ENCODE measurements at regions not wholly inside any gene's neighbourhood (a gene's known extent, or its start where the extent isn't known, plus 50 kb on each side); places are given as distances from the start of the nearest gene placed in this dataset.

DNA sequence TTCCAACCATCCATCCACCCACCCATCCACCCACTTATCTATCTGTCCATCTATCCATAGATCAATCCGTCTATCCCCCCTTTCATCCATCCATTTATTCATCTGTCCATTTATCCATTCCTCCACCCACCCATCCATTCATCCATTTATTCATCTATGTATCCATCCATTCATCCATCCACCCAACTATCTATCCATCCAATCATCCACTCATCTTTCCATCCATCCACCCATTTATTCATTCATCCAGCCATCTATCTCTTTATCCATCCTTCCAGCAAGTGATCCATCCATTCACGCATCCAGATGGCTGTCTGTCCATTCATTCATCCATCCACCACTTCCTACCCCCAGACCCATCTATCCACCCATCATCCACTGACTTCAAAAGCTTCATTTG lies 84.0 kb upstream of the CD99 start:
- Mint-ChIP-seq H3K27me3 (ENCODE audit: insufficient read depth, low read depth, poor library complexity) (peaks cover 11% of the 10 kb centered on the region), H3K4me3 (no peak overlapping the region; the same call in 2 of the 3 replicates), H3K4me1 (peaks cover 15% of the 10 kb centered on the region; the same call in 2 of the 3 replicates), H3K36me3 (ENCODE audit: low read depth) (peaks cover 15% of the 10 kb centered on the region), H3K27ac (no peak overlapping the region), H3K9me3 (peaks cover 4% of the 10 kb centered on the region; the same call in 1 of the 3 replicates)
- TF ChIP-seq JUNB (IDR thresholded peaks at IDR 0.05; ENCODE audit: unreplicated experiment): no peak
- TF ChIP-seq, protein P1, sequence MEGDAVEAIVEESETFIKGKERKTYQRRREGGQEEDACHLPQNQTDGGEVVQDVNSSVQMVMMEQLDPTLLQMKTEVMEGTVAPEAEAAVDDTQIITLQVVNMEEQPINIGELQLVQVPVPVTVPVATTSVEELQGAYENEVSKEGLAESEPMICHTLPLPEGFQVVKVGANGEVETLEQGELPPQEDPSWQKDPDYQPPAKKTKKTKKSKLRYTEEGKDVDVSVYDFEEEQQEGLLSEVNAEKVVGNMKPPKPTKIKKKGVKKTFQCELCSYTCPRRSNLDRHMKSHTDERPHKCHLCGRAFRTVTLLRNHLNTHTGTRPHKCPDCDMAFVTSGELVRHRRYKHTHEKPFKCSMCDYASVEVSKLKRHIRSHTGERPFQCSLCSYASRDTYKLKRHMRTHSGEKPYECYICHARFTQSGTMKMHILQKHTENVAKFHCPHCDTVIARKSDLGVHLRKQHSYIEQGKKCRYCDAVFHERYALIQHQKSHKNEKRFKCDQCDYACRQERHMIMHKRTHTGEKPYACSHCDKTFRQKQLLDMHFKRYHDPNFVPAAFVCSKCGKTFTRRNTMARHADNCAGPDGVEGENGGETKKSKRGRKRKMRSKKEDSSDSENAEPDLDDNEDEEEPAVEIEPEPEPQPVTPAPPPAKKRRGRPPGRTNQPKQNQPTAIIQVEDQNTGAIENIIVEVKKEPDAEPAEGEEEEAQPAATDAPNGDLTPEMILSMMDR (conservative IDR thresholded peaks at IDR 0.05; ENCODE audit: low read depth in 2 of 2): no peak
- no peak for TF ChIP-seq STAT1 (IDR thresholded peaks at IDR 0.05; ENCODE audit: unreplicated experiment)
- TF ChIP-seq EZH2 (IDR thresholded peaks at IDR 0.05; ENCODE audit: low read depth, unreplicated experiment): no peak
- TF ChIP-seq ZNF331 (CRISPR knock-in tag; IDR thresholded peaks at IDR 0.05; ENCODE audit: low read depth): no peak
- no peak for ATAC-seq
- Histone ChIP-seq H3K79me2 (replicated peaks; ENCODE audit: insufficient read depth) (peaks cover 17% of the 10 kb centered on the region), H4K20me1 (replicated peaks; ENCODE audit: insufficient read depth) (peaks cover 4% of the 10 kb centered on the region), H2AFZ (no peak overlapping the region), H3K4me2 (no peak overlapping the region), H3F3A (replicated peaks; ENCODE audit: low read depth) (peaks cover 23% of the 10 kb centered on the region; the same call in 1 of the 2 replicates), H3K9me2 (ENCODE audit: insufficient read depth) (0 out of 2 replicates have a peak, but pooled peaks cover 4% of the 10 kb centered on the region), H3K36me3 (ENCODE audit: insufficient read depth) (no peaks in the 10 kb centered on the region), H3K4me1 (ENCODE audit: insufficient read depth) (peaks cover 22% of the 10 kb centered on the region; the same call in 1 of the 2 replicates), H3K27me3 (ENCODE audit: insufficient read depth) (peaks cover 5% of the 10 kb centered on the region; the same call in 1 of the 2 replicates), H3K27ac (ENCODE audit: low read depth) (no peak overlapping the region), H3K4me3 (no peak overlapping the region)
- DNase-seq (ENCODE audit: low spot score): no peak

DNA sequence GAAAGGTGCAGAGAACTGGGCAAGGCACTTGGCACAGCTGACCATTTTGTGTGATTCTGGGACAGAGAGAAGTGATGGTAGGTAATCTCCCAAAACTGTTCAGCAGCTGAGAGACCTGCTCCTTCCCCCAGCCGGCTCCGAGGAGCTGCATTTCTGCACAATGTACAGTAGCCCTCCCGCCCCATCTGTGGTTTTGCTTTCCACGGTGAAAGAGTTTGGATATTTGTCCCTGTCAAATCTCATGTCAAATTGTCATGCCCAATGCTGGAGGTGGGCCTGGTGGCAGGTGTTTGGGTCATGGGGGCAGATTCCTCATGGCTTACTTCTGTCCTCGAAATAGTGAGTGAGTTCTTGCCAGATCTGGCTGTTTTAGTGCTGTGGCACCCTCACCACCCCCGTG lies 90.5 kb upstream of the CD99 start:
- peaks cover 20% of the 10 kb centered on the region for H3K36me3 Mint-ChIP-seq (ENCODE audit: low read depth)
- H3K9me2 ChIP-seq (ENCODE audit: insufficient read depth): no peaks in the 10 kb centered on the region
- TF ChIP-seq, protein P2, sequence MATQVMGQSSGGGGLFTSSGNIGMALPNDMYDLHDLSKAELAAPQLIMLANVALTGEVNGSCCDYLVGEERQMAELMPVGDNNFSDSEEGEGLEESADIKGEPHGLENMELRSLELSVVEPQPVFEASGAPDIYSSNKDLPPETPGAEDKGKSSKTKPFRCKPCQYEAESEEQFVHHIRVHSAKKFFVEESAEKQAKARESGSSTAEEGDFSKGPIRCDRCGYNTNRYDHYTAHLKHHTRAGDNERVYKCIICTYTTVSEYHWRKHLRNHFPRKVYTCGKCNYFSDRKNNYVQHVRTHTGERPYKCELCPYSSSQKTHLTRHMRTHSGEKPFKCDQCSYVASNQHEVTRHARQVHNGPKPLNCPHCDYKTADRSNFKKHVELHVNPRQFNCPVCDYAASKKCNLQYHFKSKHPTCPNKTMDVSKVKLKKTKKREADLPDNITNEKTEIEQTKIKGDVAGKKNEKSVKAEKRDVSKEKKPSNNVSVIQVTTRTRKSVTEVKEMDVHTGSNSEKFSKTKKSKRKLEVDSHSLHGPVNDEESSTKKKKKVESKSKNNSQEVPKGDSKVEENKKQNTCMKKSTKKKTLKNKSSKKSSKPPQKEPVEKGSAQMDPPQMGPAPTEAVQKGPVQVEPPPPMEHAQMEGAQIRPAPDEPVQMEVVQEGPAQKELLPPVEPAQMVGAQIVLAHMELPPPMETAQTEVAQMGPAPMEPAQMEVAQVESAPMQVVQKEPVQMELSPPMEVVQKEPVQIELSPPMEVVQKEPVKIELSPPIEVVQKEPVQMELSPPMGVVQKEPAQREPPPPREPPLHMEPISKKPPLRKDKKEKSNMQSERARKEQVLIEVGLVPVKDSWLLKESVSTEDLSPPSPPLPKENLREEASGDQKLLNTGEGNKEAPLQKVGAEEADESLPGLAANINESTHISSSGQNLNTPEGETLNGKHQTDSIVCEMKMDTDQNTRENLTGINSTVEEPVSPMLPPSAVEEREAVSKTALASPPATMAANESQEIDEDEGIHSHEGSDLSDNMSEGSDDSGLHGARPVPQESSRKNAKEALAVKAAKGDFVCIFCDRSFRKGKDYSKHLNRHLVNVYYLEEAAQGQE (IDR thresholded peaks at IDR 0.05; ENCODE audit: unreplicated experiment): no peak
- TF ChIP-seq EZH2 (IDR thresholded peaks at IDR 0.05; ENCODE audit: low read depth, unreplicated experiment) (no peak), EZH2phosphoT487 (IDR thresholded peaks at IDR 0.05; ENCODE audit: unreplicated experiment) (no peak), ZNF331 (CRISPR knock-in tag; IDR thresholded peaks at IDR 0.05; ENCODE audit: low read depth) (no peak), ZNF114 (CRISPR knock-in tag; IDR thresholded peaks at IDR 0.05) (no peak), POLR2AphosphoS5 (IDR thresholded peaks at IDR 0.05; ENCODE audit: low read depth) (no peak), JUNB (IDR thresholded peaks at IDR 0.05; ENCODE audit: unreplicated experiment) (no peak)
- TF ChIP-seq, protein P3, sequence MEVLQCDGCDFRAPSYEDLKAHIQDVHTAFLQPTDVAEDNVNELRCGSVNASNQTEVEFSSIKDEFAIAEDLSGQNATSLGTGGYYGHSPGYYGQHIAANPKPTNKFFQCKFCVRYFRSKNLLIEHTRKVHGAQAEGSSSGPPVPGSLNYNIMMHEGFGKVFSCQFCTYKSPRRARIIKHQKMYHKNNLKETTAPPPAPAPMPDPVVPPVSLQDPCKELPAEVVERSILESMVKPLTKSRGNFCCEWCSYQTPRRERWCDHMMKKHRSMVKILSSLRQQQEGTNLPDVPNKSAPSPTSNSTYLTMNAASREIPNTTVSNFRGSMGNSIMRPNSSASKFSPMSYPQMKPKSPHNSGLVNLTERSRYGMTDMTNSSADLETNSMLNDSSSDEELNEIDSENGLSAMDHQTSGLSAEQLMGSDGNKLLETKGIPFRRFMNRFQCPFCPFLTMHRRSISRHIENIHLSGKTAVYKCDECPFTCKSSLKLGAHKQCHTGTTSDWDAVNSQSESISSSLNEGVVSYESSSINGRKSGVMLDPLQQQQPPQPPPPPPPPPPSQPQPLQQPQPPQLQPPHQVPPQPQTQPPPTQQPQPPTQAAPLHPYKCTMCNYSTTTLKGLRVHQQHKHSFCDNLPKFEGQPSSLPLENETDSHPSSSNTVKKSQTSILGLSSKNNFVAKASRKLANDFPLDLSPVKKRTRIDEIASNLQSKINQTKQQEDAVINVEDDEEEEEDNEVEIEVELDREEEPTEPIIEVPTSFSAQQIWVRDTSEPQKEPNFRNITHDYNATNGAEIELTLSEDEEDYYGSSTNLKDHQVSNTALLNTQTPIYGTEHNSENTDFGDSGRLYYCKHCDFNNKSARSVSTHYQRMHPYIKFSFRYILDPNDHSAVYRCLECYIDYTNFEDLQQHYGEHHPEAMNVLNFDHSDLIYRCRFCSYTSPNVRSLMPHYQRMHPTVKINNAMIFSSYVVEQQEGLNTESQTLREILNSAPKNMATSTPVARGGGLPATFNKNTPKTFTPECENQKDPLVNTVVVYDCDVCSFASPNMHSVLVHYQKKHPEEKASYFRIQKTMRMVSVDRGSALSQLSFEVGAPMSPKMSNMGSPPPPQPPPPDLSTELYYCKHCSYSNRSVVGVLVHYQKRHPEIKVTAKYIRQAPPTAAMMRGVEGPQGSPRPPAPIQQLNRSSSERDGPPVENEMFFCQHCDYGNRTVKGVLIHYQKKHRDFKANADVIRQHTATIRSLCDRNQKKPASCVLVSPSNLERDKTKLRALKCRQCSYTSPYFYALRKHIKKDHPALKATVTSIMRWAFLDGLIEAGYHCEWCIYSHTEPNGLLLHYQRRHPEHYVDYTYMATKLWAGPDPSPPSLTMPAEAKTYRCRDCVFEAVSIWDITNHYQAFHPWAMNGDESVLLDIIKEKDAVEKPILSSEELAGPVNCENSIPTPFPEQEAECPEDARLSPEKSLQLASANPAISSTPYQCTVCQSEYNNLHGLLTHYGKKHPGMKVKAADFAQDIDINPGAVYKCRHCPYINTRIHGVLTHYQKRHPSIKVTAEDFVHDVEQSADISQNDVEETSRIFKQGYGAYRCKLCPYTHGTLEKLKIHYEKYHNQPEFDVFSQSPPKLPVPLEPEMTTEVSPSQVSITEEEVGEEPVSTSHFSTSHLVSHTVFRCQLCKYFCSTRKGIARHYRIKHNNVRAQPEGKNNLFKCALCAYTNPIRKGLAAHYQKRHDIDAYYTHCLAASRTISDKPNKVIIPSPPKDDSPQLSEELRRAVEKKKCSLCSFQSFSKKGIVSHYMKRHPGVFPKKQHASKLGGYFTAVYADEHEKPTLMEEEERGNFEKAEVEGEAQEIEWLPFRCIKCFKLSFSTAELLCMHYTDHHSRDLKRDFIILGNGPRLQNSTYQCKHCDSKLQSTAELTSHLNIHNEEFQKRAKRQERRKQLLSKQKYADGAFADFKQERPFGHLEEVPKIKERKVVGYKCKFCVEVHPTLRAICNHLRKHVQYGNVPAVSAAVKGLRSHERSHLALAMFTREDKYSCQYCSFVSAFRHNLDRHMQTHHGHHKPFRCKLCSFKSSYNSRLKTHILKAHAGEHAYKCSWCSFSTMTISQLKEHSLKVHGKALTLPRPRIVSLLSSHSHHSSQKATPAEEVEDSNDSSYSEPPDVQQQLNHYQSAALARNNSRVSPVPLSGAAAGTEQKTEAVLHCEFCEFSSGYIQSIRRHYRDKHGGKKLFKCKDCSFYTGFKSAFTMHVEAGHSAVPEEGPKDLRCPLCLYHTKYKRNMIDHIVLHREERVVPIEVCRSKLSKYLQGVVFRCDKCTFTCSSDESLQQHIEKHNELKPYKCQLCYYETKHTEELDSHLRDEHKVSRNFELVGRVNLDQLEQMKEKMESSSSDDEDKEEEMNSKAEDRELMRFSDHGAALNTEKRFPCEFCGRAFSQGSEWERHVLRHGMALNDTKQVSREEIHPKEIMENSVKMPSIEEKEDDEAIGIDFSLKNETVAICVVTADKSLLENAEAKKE (CRISPR knock-in tag; IDR thresholded peaks at IDR 0.05): no peak

More for the DNA sequence above, 90.5 kb upstream of the CD99 start:
- Histone ChIP-seq H4K20me1 (replicated peaks; ENCODE audit: insufficient read depth) (peaks cover 4% of the 10 kb centered on the region), H3K27ac (ENCODE audit: low read depth) (no peak overlapping the region), H3K4me3 (no peak overlapping the region), H3K4me1 (ENCODE audit: insufficient read depth) (peaks cover 14% of the 10 kb centered on the region), H3K79me2 (replicated peaks; ENCODE audit: insufficient read depth) (no peaks in the 10 kb centered on the region), H3F3A (replicated peaks; ENCODE audit: low read depth) (0 out of 2 replicates have a peak, but pooled peaks cover 10% of the 10 kb centered on the region), H3K27me3 (ENCODE audit: insufficient read depth) (no peaks in the 10 kb centered on the region), H3K4me2 (no peak overlapping the region), H3K36me3 (ENCODE audit: insufficient read depth) (no peaks in the 10 kb centered on the region), H2AFZ (no peak overlapping the region)
- H3K4me3 Mint-ChIP-seq: no peak overlapping the region
- no peaks in the 10 kb centered on the region for H3K9me3 Mint-ChIP-seq
- ATAC-seq (no peak), DNase-seq (ENCODE audit: low spot score) (no peak)
- no peak overlapping the region; the same call in 1 of the 2 replicates for H3K27ac Mint-ChIP-seq
- peaks cover 12% of the 10 kb centered on the region for H3K4me1 Mint-ChIP-seq
- peaks cover 8% of the 10 kb centered on the region for H3K27me3 Mint-ChIP-seq (ENCODE audit: insufficient read depth, low read depth, poor library complexity)
